COLO829 (cell line): ENCODE measurements at regions not wholly inside any gene's neighbourhood (a gene's known extent, or its start where the extent isn't known, plus 50 kb on each side); places are given as distances from the start of the nearest gene placed in this dataset.
A peak's percentile ranks its signal among the peaks of the same experiment; 100 is the strongest.
"Not testable (repeated sequence)": the region's sequence is repeated elsewhere in the genome, so short reads cannot be mapped to it uniquely, and the experiment has no call there.

Experiments
- DNase-seq: peaks from one replicate; pipeline ENCODE4 v3.0.0; 2012; ENCODE audit warnings: low spot score

- DNase-seq: no peak
These were observed 85.8 kb upstream of the TSC22D1 start for GRCh38 chr13:44661936-44662335.

DNA sequence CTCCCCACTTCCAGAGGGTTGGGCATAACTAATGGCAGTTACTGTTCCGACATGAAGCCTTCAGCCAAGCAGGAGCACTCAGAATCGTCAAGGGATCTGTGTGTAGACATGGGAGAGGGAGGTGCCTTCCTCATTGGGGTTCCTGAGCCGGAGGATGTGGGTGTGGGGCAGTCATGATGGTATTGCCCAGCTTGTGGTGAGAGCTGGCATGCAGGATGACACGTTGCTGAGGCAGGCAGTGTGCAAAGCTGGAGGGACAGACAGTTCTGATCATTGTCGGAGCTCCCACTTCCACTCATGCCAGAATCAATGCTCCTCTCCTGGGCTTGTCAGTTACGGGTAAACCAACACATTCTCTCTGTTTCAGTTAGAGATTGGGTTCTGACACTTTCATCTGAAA is 83.9 kb upstream of the TSC22D1 start:
- DNase-seq: no peak

DNA sequence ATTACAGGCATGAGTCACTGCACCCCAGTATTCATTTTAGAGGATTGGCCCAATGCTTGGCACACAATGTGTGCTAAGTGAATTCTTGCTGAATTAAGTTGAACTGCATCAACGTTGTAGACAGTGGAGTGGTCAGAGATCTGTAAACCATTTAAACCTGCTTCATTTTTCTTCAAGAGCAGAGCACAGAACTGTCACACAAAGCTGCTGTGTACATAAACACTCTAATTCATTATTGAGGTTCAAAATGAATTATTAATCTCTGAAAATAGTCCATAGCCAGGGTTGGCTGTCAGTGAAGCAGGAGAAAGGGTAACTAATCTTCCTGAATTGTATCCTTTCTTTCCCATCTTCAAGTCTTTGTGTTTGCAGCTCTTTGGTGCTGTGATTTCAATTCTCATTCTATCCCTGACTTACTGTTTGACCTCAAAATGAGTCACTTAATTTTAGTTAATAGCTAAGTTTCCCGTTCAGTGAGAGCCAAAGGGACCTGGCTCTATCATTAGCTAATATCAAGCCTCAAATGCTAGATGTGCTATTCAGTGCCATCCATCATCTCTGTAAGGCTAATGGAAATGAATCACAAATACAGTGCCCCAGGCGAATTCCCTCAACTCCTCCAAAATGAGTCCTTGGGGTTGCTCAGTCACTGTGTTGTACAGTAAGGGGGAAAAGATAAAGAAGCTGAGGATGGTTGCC is 77.0 kb upstream of the TSC22D1 start:
- DNase-seq: no peak

DNA sequence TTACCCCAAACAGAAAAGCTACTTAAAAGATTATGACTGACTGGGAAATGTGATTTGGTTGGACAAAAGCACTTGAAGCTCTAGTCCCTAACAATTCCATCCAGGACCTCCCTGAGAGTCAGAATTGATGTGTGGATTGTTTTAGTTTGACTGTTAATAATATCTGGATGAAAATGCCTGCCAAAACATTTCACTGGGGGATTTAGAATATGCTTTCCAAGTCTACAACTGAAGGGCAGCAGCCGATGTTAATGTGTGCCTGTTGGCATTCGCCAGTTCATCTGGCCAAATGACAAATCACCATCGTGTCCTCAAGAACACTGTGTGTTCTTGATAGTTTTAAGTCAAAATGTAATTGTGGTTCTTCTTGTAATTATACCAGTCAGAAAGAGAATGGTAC is 76.0 kb upstream of the TSC22D1 start:
- no peak for DNase-seq

- DNase-seq: no peak
These were observed 75.6 kb upstream of the TSC22D1 start for GRCh38 chr13:44651724-44652123.

GRCh38 chr13:44651209-44651608 is 75.1 kb upstream of the TSC22D1 start:
- no peak for DNase-seq

GRCh38 chr13:44649834-44650233 is 73.7 kb upstream of the TSC22D1 start:
- DNase-seq: no peak

GRCh38 chr13:44649104-44649428 is 72.9 kb upstream of the TSC22D1 start:
- no peak for DNase-seq

GRCh38 chr13:44648392-44649103 is 72.4 kb upstream of the TSC22D1 start:
- DNase-seq: no peak

- not testable (repeated sequence) for DNase-seq
These were observed 71.4 kb upstream of the TSC22D1 start for GRCh38 chr13:44647560-44647959.

DNA sequence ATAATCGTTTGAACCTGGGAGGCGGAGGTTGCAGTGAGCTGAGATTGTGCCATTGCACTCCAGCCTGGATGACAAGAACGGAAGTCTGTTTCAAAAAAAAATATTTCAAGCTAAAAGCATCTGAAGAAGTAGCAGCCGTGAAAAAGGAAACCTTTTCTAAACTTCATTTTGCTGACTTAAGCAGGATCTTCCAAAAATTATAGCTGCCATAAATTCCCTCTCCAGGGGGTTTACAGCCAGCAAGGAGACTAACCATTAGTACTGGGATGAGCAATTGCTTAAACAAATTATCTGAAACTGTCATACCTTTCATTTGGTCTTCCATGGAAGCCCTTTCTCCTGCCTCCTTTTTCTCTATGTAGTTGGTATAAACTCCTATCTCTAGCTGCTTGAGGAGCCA is 69.9 kb upstream of the TSC22D1 start:
- no peak for DNase-seq

DNA sequence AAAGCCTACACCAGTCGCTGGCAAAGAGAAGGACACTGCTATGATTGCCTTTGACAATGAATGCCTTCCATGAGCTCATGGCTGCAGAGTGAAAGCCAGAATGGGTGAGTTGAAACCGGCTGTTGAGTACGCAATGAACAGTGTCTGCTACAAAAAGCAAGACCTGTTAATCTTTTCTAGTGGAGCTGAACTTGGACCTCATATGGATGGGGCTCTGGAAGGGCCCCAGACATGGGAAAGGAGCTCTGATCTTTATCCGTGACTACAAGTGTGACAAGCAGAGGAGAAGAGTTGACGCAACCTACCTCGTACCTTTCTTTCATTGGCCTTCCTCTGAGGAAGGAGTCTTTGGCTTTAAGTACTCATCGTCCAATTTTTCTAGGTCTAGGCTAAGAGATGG is 67.1 kb upstream of the TSC22D1 start:
- no peak for DNase-seq

GRCh38 chr13:44637581-44637980 is 61.5 kb upstream of the TSC22D1 start:
- DNase-seq: no peak

DNA sequence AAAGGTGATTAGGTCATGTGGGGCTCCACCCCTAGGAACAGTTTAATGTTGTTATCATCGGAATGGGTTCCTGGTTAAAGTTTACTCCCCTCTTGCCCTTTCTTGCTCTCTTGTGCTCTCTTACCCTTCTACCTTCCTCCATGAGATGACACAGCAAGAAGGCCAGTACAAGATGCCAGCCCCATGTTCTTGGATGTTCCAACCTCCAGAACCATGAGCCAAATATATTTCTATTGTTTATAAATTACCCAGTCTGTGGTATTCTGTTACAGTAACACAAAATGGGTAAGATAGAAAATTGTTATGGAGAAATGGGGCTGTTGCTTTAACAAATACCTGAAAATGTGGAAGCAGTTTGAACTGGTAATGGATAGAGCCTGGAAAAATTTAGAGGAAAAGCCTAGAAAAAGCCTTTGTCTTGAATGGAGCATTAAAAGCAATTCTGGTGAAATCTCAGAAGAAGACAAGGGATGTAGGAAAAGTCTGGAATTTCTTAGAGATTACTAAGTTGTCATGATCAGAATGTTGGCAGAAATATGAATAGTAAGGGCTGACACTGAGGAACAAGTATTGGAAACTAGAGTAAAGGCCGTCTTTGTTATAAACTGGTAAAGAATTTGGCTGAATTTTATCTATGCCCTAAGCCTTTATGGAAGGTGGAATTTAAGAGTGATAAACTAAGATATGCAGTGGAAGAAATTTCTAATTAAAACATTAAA is 53.5 kb upstream of the TSC22D1 start:
- DNase-seq: peak; percentile 80

- not testable (repeated sequence) for DNase-seq
These were observed 52.7 kb upstream of the TSC22D1 start for GRCh38 chr13:44628826-44629225.

GRCh38 chr13:44627441-44627840 is 51.3 kb upstream of the TSC22D1 start:
- no peak for DNase-seq

GRCh38 chr13:44626176-44626575 is 50.0 kb upstream of the TSC22D1 start:
- no peak for DNase-seq
